Osteoblast (primary cell): ENCODE measurements at regions not wholly inside any gene's neighbourhood (a gene's known extent, or its start where the extent isn't known, plus 50 kb on each side); places are given as distances from the start of the nearest gene placed in this dataset.

ENCODE experiments used
- DNase-seq: peaks from one replicate; pipeline ENCODE4 v3.0.0; 2011; ENCODE audit warnings: low spot score, mixed read lengths; ENCODE audit not compliant: insufficient read length; ENCODE audit errors: missing footprints
- H2AFZ ChIP-seq: 2 replicates; pipeline ENCODE4 v1.6.0; 2011; ENCODE audit warnings: mild to moderate bottlenecking, low read length
- H3K27ac ChIP-seq: 2 replicates; pipeline ENCODE4 v1.5.1; 2011; ENCODE audit warnings: mild to moderate bottlenecking, low read depth, low read length, moderate library complexity
- H3K27me3 ChIP-seq: 2 replicates; pipeline ENCODE4 v1.6.0; 2012; ENCODE audit warnings: mild to moderate bottlenecking, control low read depth, inconsistent platforms, low read length, moderate library complexity; ENCODE audit not compliant: insufficient read depth
- H3K36me3 ChIP-seq: 2 replicates; pipeline ENCODE4 v1.5.1; 2011; ENCODE audit warnings: mild to moderate bottlenecking, low read length, control low read depth, moderate library complexity; ENCODE audit not compliant: insufficient read depth
- H3K4me1 ChIP-seq: 2 replicates; pipeline ENCODE4 v1.5.1; 2011; ENCODE audit warnings: mild to moderate bottlenecking, low read length, control low read depth, moderate library complexity; ENCODE audit not compliant: insufficient read depth
- H3K4me2 ChIP-seq: 2 replicates; pipeline ENCODE4 v1.6.0; 2011; ENCODE audit warnings: mild to moderate bottlenecking, low read length; ENCODE audit not compliant: insufficient read depth
- H3K4me3 ChIP-seq: fragments of 200-600 bp; sonication (generic); 3 replicates; pipeline ENCODE4 v1.5.1; 2012; ENCODE audit warnings: mild to moderate bottlenecking, low read length, inconsistent platforms; ENCODE audit not compliant: insufficient read depth
- H3K79me2 ChIP-seq: 2 replicates; pipeline ENCODE4 v1.6.0; 2012; ENCODE audit warnings: mild to moderate bottlenecking, low read length, control low read depth, inconsistent platforms; ENCODE audit not compliant: insufficient read depth
- H3K9me3 ChIP-seq: 2 replicates; pipeline ENCODE4 v1.5.1; 2011; ENCODE audit warnings: low read depth, low read length, control low read depth
- H4K20me1 ChIP-seq: 2 replicates; pipeline ENCODE4 v1.6.0; 2012; ENCODE audit warnings: mild to moderate bottlenecking, low read length, control low read depth; ENCODE audit not compliant: insufficient read depth
- CTCF ChIP-seq: IDR thresholded peaks from 2 replicates; pipeline ENCODE4 v1.5.1; 2011; ENCODE audit warnings: mild to moderate bottlenecking, low read depth, low read length, moderate library complexity; ENCODE audit errors: extremely low read depth

- Histone ChIP-seq H3K4me3 (no peak overlapping the region), H3K79me2 (no peaks in the 10 kb centered on the region), H3K27ac (no peak overlapping the region), H4K20me1 (no peaks in the 10 kb centered on the region), H3K36me3 (no peaks in the 10 kb centered on the region), H3K4me1 (peaks cover 5% of the 10 kb centered on the region), H3K27me3 (no peaks in the 10 kb centered on the region), H3K9me3 (no peaks in the 10 kb centered on the region), H3K4me2 (no peak overlapping the region), H2AFZ (no peak overlapping the region)
- DNase-seq, result no peak
- no peak for TF ChIP-seq CTCF
Observed at GRCh38 chr3:64306745-64307144, 81.5 kb upstream of the PRICKLE2 start.

GRCh38 chr3:64305731-64306130 lies 80.5 kb upstream of the PRICKLE2 start:
- DNase-seq, result no peak
- no peaks in the 10 kb centered on the region for H3K79me2 ChIP-seq
- TF ChIP-seq CTCF, result no peak
- no peaks in the 10 kb centered on the region for H3K27me3 ChIP-seq
- peaks cover 6% of the 10 kb centered on the region for H3K4me1 ChIP-seq
- H3K4me2 ChIP-seq, result no peak overlapping the region
- no peaks in the 10 kb centered on the region for H3K9me3 ChIP-seq
- no peaks in the 10 kb centered on the region for H4K20me1 ChIP-seq
- no peak overlapping the region for H2AFZ ChIP-seq
- no peak overlapping the region for H3K27ac ChIP-seq
- H3K4me3 ChIP-seq, result no peak overlapping the region
- H3K36me3 ChIP-seq, result no peaks in the 10 kb centered on the region

GRCh38 chr3:64304828-64305410 lies 79.7 kb upstream of the PRICKLE2 start:
- Histone ChIP-seq H3K4me2 (no peak overlapping the region), H3K79me2 (no peaks in the 10 kb centered on the region), H3K27ac (no peak overlapping the region), H2AFZ (no peak overlapping the region), H4K20me1 (no peaks in the 10 kb centered on the region), H3K27me3 (no peaks in the 10 kb centered on the region), H3K4me1 (peaks cover 6% of the 10 kb centered on the region), H3K9me3 (no peaks in the 10 kb centered on the region), H3K4me3 (no peak overlapping the region), H3K36me3 (no peaks in the 10 kb centered on the region)
- DNase-seq, result no peak
- no peak for TF ChIP-seq CTCF

GRCh38 chr3:64303881-64304280 lies 78.6 kb upstream of the PRICKLE2 start:
- DNase-seq, result no peak
- Histone ChIP-seq H4K20me1 (no peaks in the 10 kb centered on the region), H2AFZ (no peak overlapping the region), H3K4me3 (no peak overlapping the region), H3K27ac (no peak overlapping the region), H3K36me3 (no peaks in the 10 kb centered on the region), H3K9me3 (no peaks in the 10 kb centered on the region), H3K27me3 (no peaks in the 10 kb centered on the region), H3K4me1 (peaks cover 6% of the 10 kb centered on the region), H3K4me2 (no peak overlapping the region), H3K79me2 (no peaks in the 10 kb centered on the region)
- no peak for TF ChIP-seq CTCF
